Panc1 (cell line): ENCODE measurements at regions not wholly inside any gene's neighbourhood (a gene's known extent, or its start where the extent isn't known, plus 50 kb on each side); places are given as distances from the start of the nearest gene placed in this dataset.
"Not testable (repeated sequence)": the region's sequence is repeated elsewhere in the genome, so short reads cannot be mapped to it uniquely, and the experiment has no call there.

Experiments
- CTCF ChIP-seq: fragments of 450-650 bp; IDR thresholded peaks from 2 replicates; pipeline ENCODE4 v1.5.1; 2017; ENCODE audit warnings: mild to moderate bottlenecking
- POLR2AphosphoS5 ChIP-seq: IDR thresholded peaks from 2 replicates; pipeline ENCODE4 v1.6.1; 2012; ENCODE audit warnings: mild to moderate bottlenecking, low read depth, low read length, moderate library complexity
- SIN3A ChIP-seq: IDR thresholded peaks from 2 replicates; pipeline ENCODE4 v1.6.1; 2012; ENCODE audit warnings: low read depth, mild to moderate bottlenecking, low read length, moderate library complexity, borderline replicate concordance; ENCODE audit not compliant: insufficient read depth

GRCh38 chr5:136447576-136447975 is 82.2 kb upstream of the TRPC7 start:
- not testable (repeated sequence) for TF ChIP-seq CTCF, SIN3A, POLR2AphosphoS5
